NT2/D1 (cell line): ENCODE measurements at regions not wholly inside any gene's neighbourhood (a gene's known extent, or its start where the extent isn't known, plus 50 kb on each side); places are given as distances from the start of the nearest gene placed in this dataset.

ENCODE experiments used
- DNase-seq: peaks from one replicate; pipeline ENCODE4 v3.0.0-alpha.2; 2011; ENCODE audit warnings: low read depth, low spot score
- H3K27me3 ChIP-seq: 2 replicates; pipeline ENCODE4 v1.6.0; 2011; ENCODE audit warnings: mild to moderate bottlenecking; ENCODE audit not compliant: insufficient read length, insufficient read depth
- H3K36me3 ChIP-seq: 2 replicates; pipeline ENCODE4 v1.6.1; 2011; ENCODE audit warnings: mild to moderate bottlenecking, low read length, mixed read lengths; ENCODE audit not compliant: insufficient read depth, insufficient read length
- H3K4me1 ChIP-seq: 2 replicates; pipeline ENCODE4 v1.5.1; 2011; ENCODE audit not compliant: insufficient read depth, insufficient read length
- H3K4me3 ChIP-seq: 2 replicates; pipeline ENCODE4 v1.5.1; 2011; ENCODE audit warnings: low read depth; ENCODE audit not compliant: insufficient read length
- H3K9ac ChIP-seq: 2 replicates; pipeline ENCODE4 v1.6.0; 2011; ENCODE audit warnings: low read depth; ENCODE audit not compliant: insufficient read length
- H3K9me3 ChIP-seq: 2 replicates; pipeline ENCODE4 v1.5.1; 2011; ENCODE audit warnings: mild to moderate bottlenecking, low read length; ENCODE audit not compliant: insufficient read depth
- SUZ12 ChIP-seq: IDR thresholded peaks from 2 replicates; pipeline ENCODE4 v1.6.1; 2011; ENCODE audit not compliant: insufficient read length, insufficient read depth; ENCODE audit errors: extremely low read depth
- YY1 ChIP-seq: IDR thresholded peaks from 2 replicates; pipeline ENCODE4 v1.6.1; 2011; ENCODE audit not compliant: insufficient read length, insufficient read depth
- ZNF274 ChIP-seq: IDR thresholded peaks from 2 replicates; pipeline ENCODE4 v1.6.1; 2011; ENCODE audit warnings: mild to moderate bottlenecking, low read depth, low read length

DNA sequence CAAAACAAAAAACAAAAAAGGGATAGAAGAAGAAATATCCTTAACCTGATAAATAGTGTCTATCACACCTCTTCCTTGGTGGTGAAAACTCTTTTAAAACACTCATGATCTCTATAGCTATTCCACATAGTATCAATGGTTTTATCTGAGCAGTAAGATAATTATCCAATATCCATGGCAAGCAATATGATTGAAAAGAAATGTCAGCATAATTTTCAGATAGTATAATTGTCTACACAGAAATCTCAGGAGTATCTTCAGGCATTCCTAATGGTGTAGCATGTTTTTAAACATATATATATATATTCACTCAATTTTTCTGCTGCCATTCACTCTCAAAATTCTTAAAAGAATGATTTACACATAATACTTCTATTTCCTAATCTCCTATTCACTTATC lies 938.0 kb upstream of the SLC35B3 start:
- H3K4me3 ChIP-seq: no peak overlapping the region
- H3K36me3 ChIP-seq: no peaks in the 10 kb centered on the region
- H3K9ac ChIP-seq: no peak overlapping the region
- DNase-seq: no peak
- no peaks in the 10 kb centered on the region for H3K9me3 ChIP-seq
- H3K4me1 ChIP-seq: no peaks in the 10 kb centered on the region
- no peaks in the 10 kb centered on the region for H3K27me3 ChIP-seq
- no peak for TF ChIP-seq YY1

DNA sequence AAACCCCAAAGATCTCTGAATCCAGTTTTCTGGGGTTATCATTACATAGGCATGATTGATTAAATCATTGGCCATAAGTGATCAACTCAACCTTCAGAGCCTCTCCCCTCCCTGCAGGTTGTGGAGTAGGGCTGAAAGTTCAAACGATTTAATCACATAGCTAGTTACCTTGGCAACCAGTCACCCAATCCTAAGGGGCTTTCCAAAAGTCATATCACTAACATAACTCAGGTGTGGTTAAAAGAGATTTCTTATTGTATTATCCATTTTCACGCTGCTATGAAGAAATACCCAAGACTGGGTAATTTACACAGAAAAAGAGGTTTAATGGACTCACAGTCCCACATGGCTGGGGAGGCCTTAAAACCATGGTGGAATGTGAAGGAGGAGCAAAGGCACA lies 935.1 kb upstream of the SLC35B3 start:
- no peak overlapping the region for H3K4me3 ChIP-seq
- no peak overlapping the region for H3K9ac ChIP-seq
- no peak for DNase-seq
- H3K9me3 ChIP-seq: no peaks in the 10 kb centered on the region
- H3K27me3 ChIP-seq: no peaks in the 10 kb centered on the region
- TF ChIP-seq SUZ12: no peak
- TF ChIP-seq YY1: no peak
- no peak for TF ChIP-seq ZNF274
- no peaks in the 10 kb centered on the region for H3K4me1 ChIP-seq
- H3K36me3 ChIP-seq: no peaks in the 10 kb centered on the region

DNA sequence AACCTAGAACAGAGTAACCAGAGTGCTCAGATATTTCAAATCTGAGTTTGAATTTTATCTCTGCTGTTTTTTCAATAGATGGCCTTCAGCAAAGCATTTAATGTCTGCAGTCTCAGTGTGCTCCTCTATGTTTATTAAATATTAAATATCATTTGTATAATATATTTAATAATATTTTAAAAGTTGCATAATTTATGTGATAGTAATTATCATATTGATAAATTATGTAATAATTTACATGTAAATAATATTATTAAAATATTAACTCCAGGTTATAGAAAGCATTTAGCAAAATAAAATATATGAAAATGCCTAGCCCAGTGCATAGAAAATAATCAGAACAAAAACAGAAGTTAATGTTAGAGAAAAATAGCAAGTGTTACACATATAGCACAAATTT lies 930.0 kb upstream of the SLC35B3 start:
- H3K27me3 ChIP-seq: no peaks in the 10 kb centered on the region
- H3K9me3 ChIP-seq: no peaks in the 10 kb centered on the region
- no peak for DNase-seq
- no peak overlapping the region for H3K9ac ChIP-seq
- no peaks in the 10 kb centered on the region for H3K36me3 ChIP-seq
- H3K4me3 ChIP-seq: no peak overlapping the region
- TF ChIP-seq YY1: no peak
- TF ChIP-seq SUZ12: no peak
- TF ChIP-seq ZNF274: no peak
- H3K4me1 ChIP-seq: no peaks in the 10 kb centered on the region

DNA sequence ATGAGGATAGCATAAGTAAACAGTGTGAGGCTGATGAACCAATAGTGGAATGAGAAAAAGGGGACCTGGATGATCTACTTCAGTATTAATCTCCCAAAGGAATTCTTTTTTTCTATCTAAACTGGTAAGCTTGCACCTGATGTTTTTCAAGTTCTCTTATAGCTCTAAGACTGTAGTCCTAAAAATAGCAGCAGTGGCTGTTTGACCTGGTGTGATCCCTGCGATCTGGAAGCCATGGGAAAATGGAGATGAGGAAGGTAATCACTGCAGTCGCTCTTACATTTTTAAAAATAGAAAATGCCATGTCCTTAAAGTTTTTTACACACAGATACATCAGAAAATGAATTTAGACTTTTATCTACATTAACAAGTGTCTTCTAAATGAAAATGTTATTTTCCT lies 926.4 kb upstream of the SLC35B3 start:
- TF ChIP-seq SUZ12 (no peak), ZNF274 (no peak), YY1 (no peak)
- DNase-seq: no peak
- Histone ChIP-seq H3K9me3 (no peaks in the 10 kb centered on the region), H3K4me3 (no peak overlapping the region), H3K9ac (no peak overlapping the region), H3K4me1 (no peaks in the 10 kb centered on the region), H3K27me3 (no peaks in the 10 kb centered on the region), H3K36me3 (no peaks in the 10 kb centered on the region)

DNA sequence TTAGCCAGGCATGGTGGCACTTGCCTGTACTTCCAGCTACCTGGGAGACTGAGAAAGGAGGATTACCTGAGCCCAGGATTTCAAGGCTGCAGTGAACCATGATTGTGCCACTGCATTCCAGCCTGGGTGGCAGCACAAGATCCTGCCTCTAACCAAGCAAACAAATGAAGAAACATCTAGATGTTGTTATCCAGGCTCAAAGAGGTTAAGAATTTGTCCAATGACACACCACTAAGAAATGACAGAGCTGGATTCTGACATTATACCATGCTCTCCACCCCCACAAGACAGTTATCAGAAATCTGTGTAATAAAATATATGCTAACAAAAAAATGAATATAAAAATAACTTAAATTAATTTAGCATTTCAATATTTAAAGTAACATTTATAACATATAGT lies 925.5 kb upstream of the SLC35B3 start:
- H3K9ac ChIP-seq: no peak overlapping the region
- H3K4me3 ChIP-seq: no peak overlapping the region
- no peaks in the 10 kb centered on the region for H3K4me1 ChIP-seq
- TF ChIP-seq YY1 (no peak), ZNF274 (no peak), SUZ12 (no peak)
- H3K9me3 ChIP-seq: no peaks in the 10 kb centered on the region
- no peaks in the 10 kb centered on the region for H3K36me3 ChIP-seq
- no peak for DNase-seq
- no peaks in the 10 kb centered on the region for H3K27me3 ChIP-seq

DNA sequence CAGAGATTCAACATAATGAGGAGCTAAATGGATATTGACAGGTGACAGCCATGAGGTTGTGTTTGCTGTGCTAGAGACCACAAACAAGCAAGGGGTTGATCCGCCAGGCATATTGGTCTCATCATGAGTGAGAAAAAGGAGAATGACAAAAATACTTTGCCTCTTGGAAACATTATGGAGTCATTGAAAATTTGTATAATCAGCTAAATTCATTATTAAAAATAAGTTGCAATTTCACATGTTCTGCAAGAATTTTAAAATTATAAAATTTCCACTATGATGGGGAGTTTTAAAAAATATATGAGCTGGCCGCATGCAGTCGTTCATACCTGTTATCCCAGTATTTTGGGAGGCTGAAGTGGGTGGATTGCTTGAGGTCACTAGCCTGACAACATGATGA lies 912.3 kb upstream of the SLC35B3 start:
- Histone ChIP-seq H3K4me1 (no peaks in the 10 kb centered on the region), H3K9ac (no peak overlapping the region), H3K9me3 (no peaks in the 10 kb centered on the region), H3K4me3 (no peak overlapping the region), H3K27me3 (no peaks in the 10 kb centered on the region), H3K36me3 (no peaks in the 10 kb centered on the region)
- DNase-seq: no peak
- no peak for TF ChIP-seq ZNF274
- TF ChIP-seq YY1: no peak
- no peak for TF ChIP-seq SUZ12

DNA sequence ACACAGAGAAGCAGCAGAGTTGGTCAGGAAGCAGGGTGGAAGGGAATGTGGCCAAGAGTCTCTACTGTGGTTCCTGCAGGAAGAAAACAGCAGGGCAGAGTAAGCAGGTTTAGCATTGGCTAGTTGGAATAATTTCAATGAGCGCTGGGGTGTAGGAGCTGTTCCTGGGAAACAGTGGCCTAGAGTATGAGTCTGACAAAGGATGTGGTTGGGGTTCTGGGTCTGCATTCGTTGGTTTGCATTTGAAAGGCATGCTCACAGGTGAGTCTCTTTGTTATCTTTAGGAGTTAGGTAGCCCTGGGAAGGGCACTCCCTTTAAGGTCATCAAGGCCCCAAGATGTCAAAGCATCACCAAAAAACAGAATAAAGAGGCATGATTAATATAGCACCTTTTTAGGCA lies 911.6 kb upstream of the SLC35B3 start:
- Histone ChIP-seq H3K9ac (no peak overlapping the region), H3K9me3 (no peaks in the 10 kb centered on the region), H3K4me1 (no peaks in the 10 kb centered on the region), H3K4me3 (no peak overlapping the region), H3K27me3 (no peaks in the 10 kb centered on the region), H3K36me3 (no peaks in the 10 kb centered on the region)
- DNase-seq: no peak
- no peak for TF ChIP-seq YY1
- no peak for TF ChIP-seq SUZ12
- no peak for TF ChIP-seq ZNF274

DNA sequence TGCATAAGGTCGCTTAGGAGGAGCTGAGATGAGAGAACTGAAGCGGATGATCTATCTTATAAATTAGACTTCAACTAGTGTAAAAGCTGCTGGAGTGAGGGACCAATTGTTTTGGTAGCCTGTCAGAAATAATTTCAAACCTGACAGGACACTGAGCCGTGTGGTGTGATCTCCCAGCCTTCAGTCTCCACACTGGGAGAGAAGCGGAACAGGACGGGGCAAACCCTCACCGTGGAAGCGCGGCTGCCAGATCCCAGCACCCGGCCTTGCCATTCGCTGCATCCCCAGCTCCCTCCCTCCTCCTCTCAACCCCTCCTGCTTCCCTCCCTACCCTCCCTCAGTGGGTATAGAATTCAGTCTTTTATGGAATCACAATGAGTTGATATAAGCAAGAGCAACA lies 900.1 kb upstream of the SLC35B3 start:
- TF ChIP-seq SUZ12 (no peak), YY1 (no peak), ZNF274 (no peak)
- H3K9me3 ChIP-seq: no peaks in the 10 kb centered on the region
- no peaks in the 10 kb centered on the region for H3K27me3 ChIP-seq
- H3K4me3 ChIP-seq: no peak overlapping the region
- H3K4me1 ChIP-seq: no peaks in the 10 kb centered on the region
- no peaks in the 10 kb centered on the region for H3K36me3 ChIP-seq
- H3K9ac ChIP-seq: no peak overlapping the region
- no peak for DNase-seq
